Lower lobe of right lung (tissue), 2 donors: ENCODE measurements at regions not wholly inside any gene's neighbourhood (a gene's known extent, or its start where the extent isn't known, plus 50 kb on each side); places are given as distances from the start of the nearest gene placed in this dataset.

Experiments
- ATAC-seq, 2 donors: fragments of 200-7000 bp; cut with Tn5 transposase; one replicate each; pipeline ENCODE4 v1.9.1; 2020 to 2022; ENCODE audit warnings: mild to moderate bottlenecking in 2 of 2, moderate library complexity in 2 of 2
- DNase-seq: peaks from one replicate; pipeline ENCODE4 v3.0.0-alpha.2; 2020
- H3K27ac ChIP-seq: fragments of 200-600 bp; one replicate; pipeline ENCODE4 v1.8.0; 2022
- H3K27me3 ChIP-seq: fragments of 200-600 bp; one replicate; pipeline ENCODE4 v1.8.0; 2022; ENCODE audit warnings: low read depth
- H3K36me3 ChIP-seq: fragments of 200-600 bp; one replicate; pipeline ENCODE4 v1.8.0; 2022; ENCODE audit warnings: mild to moderate bottlenecking
- H3K4me1 ChIP-seq: fragments of 200-600 bp; one replicate; pipeline ENCODE4 v1.8.0; 2022
- H3K4me3 ChIP-seq: fragments of 200-600 bp; one replicate; pipeline ENCODE4 v1.8.0; 2022; ENCODE audit warnings: mild to moderate bottlenecking
- H3K9me3 ChIP-seq: fragments of 200-600 bp; one replicate; pipeline ENCODE4 v1.8.0; 2022
- CTCF ChIP-seq: fragments of 200-600 bp; IDR thresholded peaks from one replicate; pipeline ENCODE4 v1.8.0; 2022; ENCODE audit warnings: antibody characterized with exemption, mild to moderate bottlenecking
- intact Hi-C: fragments of 100-400 bp; cut with DNase I; formaldehyde crosslinking; loops from one replicate; pipeline ENCODE4 v1.11.0; 2022
- donor health status: DM: no; HTN: yes; CAD: no; lungs with severe emphysema.

GRCh38 chr2:181157326-181157725 is 176.9 kb downstream of the UBE2E3 start:
- ATAC-seq = no peak
- TF ChIP-seq CTCF = no peak
- Histone ChIP-seq H3K9me3 (peaks cover 4% of the 10 kb centered on the region), H3K27ac (no peak overlapping the region), H3K36me3 (no peaks in the 10 kb centered on the region), H3K4me1 (no peaks in the 10 kb centered on the region), H3K27me3 (no peaks in the 10 kb centered on the region), H3K4me3 (no peak overlapping the region)
- no peak for DNase-seq
- intact Hi-C loops = no loop called here

- Histone ChIP-seq H3K27me3 (no peaks in the 10 kb centered on the region), H3K4me1 (no peaks in the 10 kb centered on the region), H3K27ac (no peak overlapping the region), H3K36me3 (no peaks in the 10 kb centered on the region), H3K9me3 (peaks cover 4% of the 10 kb centered on the region), H3K4me3 (no peak overlapping the region)
- DNase-seq = no peak
- intact Hi-C loops = no loop called here
- TF ChIP-seq CTCF = no peak
- no peak for ATAC-seq
Measured at GRCh38 chr2:181158427-181158826, 178.0 kb downstream of the UBE2E3 start.

DNA sequence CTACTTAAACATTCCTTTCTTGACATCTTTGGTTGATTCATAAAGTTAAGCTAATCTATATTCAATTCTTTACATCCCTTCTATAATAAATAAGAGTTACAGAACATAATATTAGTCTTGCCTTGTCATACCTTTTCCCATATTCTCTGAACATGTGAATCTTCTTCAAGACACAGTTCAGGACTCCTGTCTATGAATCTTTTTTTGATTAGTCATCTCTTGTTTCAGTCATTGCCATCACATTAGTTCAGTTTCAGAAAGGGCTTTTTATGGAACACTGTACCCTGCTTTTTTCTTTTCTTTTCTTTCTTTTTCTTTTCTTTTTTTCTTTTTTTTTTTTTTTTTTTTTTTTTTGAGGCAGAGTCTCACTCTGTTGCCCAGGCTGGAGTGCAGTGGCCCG is 181.2 kb downstream of the UBE2E3 start:
- H3K27ac ChIP-seq = no peak overlapping the region
- intact Hi-C loops = no loop called here
- no peaks in the 10 kb centered on the region for H3K27me3 ChIP-seq
- H3K4me3 ChIP-seq = no peak overlapping the region
- ATAC-seq (no peak), DNase-seq (no peak)
- no peak for TF ChIP-seq CTCF
- no peaks in the 10 kb centered on the region for H3K4me1 ChIP-seq
- H3K36me3 ChIP-seq = no peaks in the 10 kb centered on the region
- H3K9me3 ChIP-seq = no peaks in the 10 kb centered on the region

- H3K4me3 ChIP-seq = no peak overlapping the region
- DNase-seq (no peak), ATAC-seq (no peak)
- H3K36me3 ChIP-seq = no peaks in the 10 kb centered on the region
- no peak for TF ChIP-seq CTCF
- H3K27ac ChIP-seq = no peak overlapping the region
- H3K27me3 ChIP-seq = no peaks in the 10 kb centered on the region
- no peaks in the 10 kb centered on the region for H3K4me1 ChIP-seq
- no peaks in the 10 kb centered on the region for H3K9me3 ChIP-seq
- intact Hi-C loops = no loop called here
Measured at GRCh38 chr2:181163139-181163538, 182.7 kb downstream of the UBE2E3 start.

DNA sequence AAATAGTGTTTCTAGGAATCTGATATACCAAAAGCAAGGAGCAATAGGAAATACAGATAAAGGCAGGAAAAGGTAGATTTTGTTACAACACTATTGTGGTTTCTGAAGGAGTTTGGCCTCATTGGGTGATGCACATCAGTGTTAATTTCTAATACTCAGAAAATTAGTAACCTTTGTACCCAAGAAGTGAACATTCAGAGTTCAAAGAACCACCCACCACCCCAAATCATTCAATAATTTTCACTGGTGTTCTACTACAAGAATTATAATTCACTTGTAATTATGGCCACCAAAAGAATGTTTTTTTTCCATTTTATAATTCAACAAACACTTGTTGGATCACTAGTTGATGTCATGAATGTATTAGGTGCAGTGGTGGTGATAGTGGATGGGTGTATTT is 183.3 kb downstream of the UBE2E3 start:
- DNase-seq = no peak
- Histone ChIP-seq H3K9me3 (no peaks in the 10 kb centered on the region), H3K27me3 (no peaks in the 10 kb centered on the region), H3K4me3 (no peak overlapping the region), H3K27ac (no peak overlapping the region), H3K36me3 (no peaks in the 10 kb centered on the region), H3K4me1 (no peaks in the 10 kb centered on the region)
- intact Hi-C loops = no loop called here
- no peak for ATAC-seq
- no peak for TF ChIP-seq CTCF

DNA sequence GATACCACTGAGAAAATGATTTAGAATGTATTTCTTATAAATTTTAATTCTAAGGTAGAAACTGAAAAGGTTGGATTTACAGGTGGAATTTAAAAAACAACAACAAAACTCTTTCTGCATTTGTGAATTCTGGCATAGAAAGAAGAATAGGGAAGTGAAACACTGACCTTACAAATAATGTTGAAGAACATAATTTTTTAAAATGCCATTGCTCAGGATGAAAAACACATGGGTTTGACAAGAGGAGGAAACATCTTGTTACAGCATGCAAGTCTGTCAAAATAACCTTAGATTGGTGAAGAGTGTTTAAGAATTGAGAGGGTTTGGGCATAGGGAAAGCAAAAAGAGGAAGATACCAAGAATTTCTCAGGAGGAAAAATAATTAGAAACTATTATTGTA is 184.3 kb downstream of the UBE2E3 start:
- H3K27ac ChIP-seq = no peak overlapping the region
- no peaks in the 10 kb centered on the region for H3K27me3 ChIP-seq
- DNase-seq (no peak), ATAC-seq (no peak)
- H3K4me3 ChIP-seq = no peak overlapping the region
- H3K4me1 ChIP-seq = no peaks in the 10 kb centered on the region
- intact Hi-C loops = no loop called here
- no peak for TF ChIP-seq CTCF
- H3K36me3 ChIP-seq = no peaks in the 10 kb centered on the region
- H3K9me3 ChIP-seq = no peaks in the 10 kb centered on the region
